ENCODE measurements at regions not wholly inside any gene's neighbourhood (a gene's known extent, or its start where the extent isn't known, plus 50 kb on each side); places are given as distances from the start of the nearest gene placed in this dataset.

- H3K27me3 ChIP-seq (ENCODE audit: control insufficient read depth, insufficient read depth, low read length), result no peaks in the 10 kb centered on the region
- no peak for DNase-seq
- Mint-ChIP-seq H3K4me3 (no peak overlapping the region), H3K27ac (no peak overlapping the region), H3K36me3 (no peaks in the 10 kb centered on the region), H3K9me3 (peaks cover 7 to 11% of the 10 kb centered on the region in 2 donors), H3K4me1 (no peaks in the 10 kb centered on the region), H3K27me3 (ENCODE audit: low read depth in 2 of 2) (no peaks in the 10 kb centered on the region)
- no peak overlapping the region for H3K4me3 ChIP-seq (ENCODE audit: low read length)
- WGBS (ENCODE audit: insufficient coverage), result 73% methylated on average over 2 of the region's 2 CpGs
- TF ChIP-seq, protein P1, sequence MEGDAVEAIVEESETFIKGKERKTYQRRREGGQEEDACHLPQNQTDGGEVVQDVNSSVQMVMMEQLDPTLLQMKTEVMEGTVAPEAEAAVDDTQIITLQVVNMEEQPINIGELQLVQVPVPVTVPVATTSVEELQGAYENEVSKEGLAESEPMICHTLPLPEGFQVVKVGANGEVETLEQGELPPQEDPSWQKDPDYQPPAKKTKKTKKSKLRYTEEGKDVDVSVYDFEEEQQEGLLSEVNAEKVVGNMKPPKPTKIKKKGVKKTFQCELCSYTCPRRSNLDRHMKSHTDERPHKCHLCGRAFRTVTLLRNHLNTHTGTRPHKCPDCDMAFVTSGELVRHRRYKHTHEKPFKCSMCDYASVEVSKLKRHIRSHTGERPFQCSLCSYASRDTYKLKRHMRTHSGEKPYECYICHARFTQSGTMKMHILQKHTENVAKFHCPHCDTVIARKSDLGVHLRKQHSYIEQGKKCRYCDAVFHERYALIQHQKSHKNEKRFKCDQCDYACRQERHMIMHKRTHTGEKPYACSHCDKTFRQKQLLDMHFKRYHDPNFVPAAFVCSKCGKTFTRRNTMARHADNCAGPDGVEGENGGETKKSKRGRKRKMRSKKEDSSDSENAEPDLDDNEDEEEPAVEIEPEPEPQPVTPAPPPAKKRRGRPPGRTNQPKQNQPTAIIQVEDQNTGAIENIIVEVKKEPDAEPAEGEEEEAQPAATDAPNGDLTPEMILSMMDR (IDR thresholded peaks at IDR 0.05), result no peak
- H3K36me3 ChIP-seq (ENCODE audit: control insufficient read depth, insufficient read depth, low read length), result no peaks in the 10 kb centered on the region
- ATAC-seq, result no peak
- no peaks in the 10 kb centered on the region for H3K4me1 ChIP-seq (ENCODE audit: control insufficient read depth, insufficient read depth, low read length)
- no peaks in the 10 kb centered on the region for H3K9me3 ChIP-seq (ENCODE audit: control insufficient read depth, insufficient read depth, low read length)
- no peak overlapping the region for H3K27ac ChIP-seq (ENCODE audit: low read length)
- intact Hi-C loops (cut with micrococcal nuclease), result no loop called here
Measured at GRCh38 chr11:91374794-91375193, 849.8 kb upstream of the FAT3 start.

DNA sequence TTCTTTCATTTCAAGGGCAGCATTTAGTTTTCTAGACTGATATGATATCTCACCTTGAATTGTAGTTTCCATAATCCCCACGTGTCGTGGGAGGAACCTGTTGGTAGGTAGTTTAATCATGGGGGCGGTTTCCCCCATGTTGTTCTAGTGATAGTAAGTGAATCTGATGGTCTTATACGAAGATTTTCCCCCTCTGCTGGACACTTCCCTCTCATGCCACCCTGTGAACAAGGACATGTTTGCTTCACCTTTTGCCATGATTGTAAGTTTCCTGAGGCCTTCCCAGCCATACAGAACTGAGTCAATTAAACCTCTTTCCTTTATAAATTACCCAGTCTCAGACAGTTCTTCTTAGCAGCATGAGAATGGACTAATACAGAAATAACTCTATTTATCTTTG is 851.1 kb upstream of the FAT3 start:
- WGBS (ENCODE audit: insufficient coverage), result 93% methylated on average over 3 of the region's 4 CpGs
- no peaks in the 10 kb centered on the region for H3K4me1 Mint-ChIP-seq
- H3K4me3 ChIP-seq (ENCODE audit: low read length), result no peak overlapping the region
- H3K9me3 ChIP-seq (ENCODE audit: control insufficient read depth, insufficient read depth, low read length), result no peaks in the 10 kb centered on the region
- H3K36me3 ChIP-seq (ENCODE audit: control insufficient read depth, insufficient read depth, low read length), result no peaks in the 10 kb centered on the region
- ATAC-seq (no peak), DNase-seq (no peak)
- no peaks in the 10 kb centered on the region for H3K27me3 Mint-ChIP-seq (ENCODE audit: low read depth in 2 of 2)
- H3K27ac ChIP-seq (ENCODE audit: low read length), result no peak overlapping the region
- no peak overlapping the region for H3K4me3 Mint-ChIP-seq
- no peak overlapping the region for H3K27ac Mint-ChIP-seq
- no peaks in the 10 kb centered on the region for H3K27me3 ChIP-seq (ENCODE audit: control insufficient read depth, insufficient read depth, low read length)
- no peaks in the 10 kb centered on the region for H3K4me1 ChIP-seq (ENCODE audit: control insufficient read depth, insufficient read depth, low read length)
- intact Hi-C loops (cut with micrococcal nuclease), result no loop called here
- TF ChIP-seq, protein P1 (IDR thresholded peaks at IDR 0.05), result no peak
- H3K9me3 Mint-ChIP-seq, result peaks cover 7 to 10% of the 10 kb centered on the region in 2 donors
- no peaks in the 10 kb centered on the region for H3K36me3 Mint-ChIP-seq

DNA sequence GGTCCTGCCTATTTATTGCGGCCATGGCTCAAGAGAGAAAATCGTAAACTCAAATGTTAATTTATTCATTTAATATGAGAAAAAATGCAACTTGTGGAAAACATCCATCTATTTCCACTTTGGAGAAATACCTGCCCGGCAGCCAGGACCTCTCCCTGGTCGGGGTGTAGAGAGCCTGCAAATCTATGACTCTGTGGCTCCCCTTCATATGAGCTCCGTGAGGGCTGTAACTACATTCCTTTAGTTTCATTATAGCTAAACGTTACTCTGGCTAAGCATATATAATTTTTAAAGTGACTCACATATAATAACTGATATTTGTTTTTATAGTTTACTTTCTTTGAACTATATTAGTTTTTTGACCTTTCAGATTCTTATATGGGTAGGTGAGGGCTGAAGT is 857.8 kb upstream of the FAT3 start:
- ATAC-seq (no peak), DNase-seq (no peak)
- no peaks in the 10 kb centered on the region for H3K27me3 ChIP-seq (ENCODE audit: control insufficient read depth, insufficient read depth, low read length)
- Mint-ChIP-seq H3K36me3 (no peaks in the 10 kb centered on the region), H3K27ac (no peak overlapping the region), H3K27me3 (ENCODE audit: low read depth in 2 of 2) (no peaks in the 10 kb centered on the region), H3K9me3 (peaks cover 14 to 15% of the 10 kb centered on the region in 2 donors), H3K4me3 (no peak overlapping the region), H3K4me1 (no peaks in the 10 kb centered on the region)
- no peaks in the 10 kb centered on the region for H3K36me3 ChIP-seq (ENCODE audit: control insufficient read depth, insufficient read depth, low read length)
- H3K4me3 ChIP-seq (ENCODE audit: low read length), result no peak overlapping the region
- H3K9me3 ChIP-seq (ENCODE audit: control insufficient read depth, insufficient read depth, low read length), result peaks cover 6% of the 10 kb centered on the region
- WGBS (ENCODE audit: insufficient coverage), result 81% methylated on average over 4 of the region's 6 CpGs
- no peak overlapping the region for H3K27ac ChIP-seq (ENCODE audit: low read length)
- intact Hi-C loops (cut with micrococcal nuclease), result no loop called here
- no peaks in the 10 kb centered on the region for H3K4me1 ChIP-seq (ENCODE audit: control insufficient read depth, insufficient read depth, low read length)
- TF ChIP-seq, protein P1 (IDR thresholded peaks at IDR 0.05), result no peak

DNA sequence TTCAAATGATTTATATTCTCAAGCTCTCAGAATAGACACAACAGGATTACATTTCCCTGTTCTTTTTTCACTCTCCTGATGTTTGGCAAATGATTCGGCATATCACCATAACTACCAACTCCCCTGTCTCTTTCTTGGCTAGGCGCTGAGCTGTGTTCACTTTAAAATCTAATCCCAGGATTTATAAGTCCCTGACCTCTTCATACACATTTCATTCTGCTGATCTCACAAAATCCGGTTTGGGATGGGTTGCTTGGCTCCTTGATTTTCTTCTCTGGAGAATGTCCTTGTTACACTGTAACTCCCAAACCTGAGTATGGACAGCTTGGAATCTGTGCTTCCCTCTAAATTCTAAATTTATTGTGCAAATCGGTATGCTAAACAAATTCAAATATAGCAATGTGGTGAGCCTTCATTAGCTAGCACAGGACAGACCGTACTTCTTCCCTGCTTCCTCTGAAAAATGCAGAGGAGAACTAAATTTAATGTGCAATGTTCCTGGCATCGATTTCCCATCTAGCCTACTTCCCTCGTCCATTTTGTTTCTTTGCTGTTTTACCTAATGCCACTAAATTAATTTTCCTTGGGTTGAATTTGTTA is 858.5 kb upstream of the FAT3 start:
- Mint-ChIP-seq H3K9me3 (peaks cover 14 to 15% of the 10 kb centered on the region in 2 donors), H3K4me1 (no peaks in the 10 kb centered on the region), H3K27me3 (ENCODE audit: low read depth in 2 of 2) (no peaks in the 10 kb centered on the region), H3K4me3 (no peak overlapping the region), H3K27ac (no peak overlapping the region), H3K36me3 (no peaks in the 10 kb centered on the region)
- intact Hi-C loops (cut with micrococcal nuclease), result no loop called here
- H3K27me3 ChIP-seq (ENCODE audit: control insufficient read depth, insufficient read depth, low read length), result no peaks in the 10 kb centered on the region
- peaks cover 6% of the 10 kb centered on the region for H3K9me3 ChIP-seq (ENCODE audit: control insufficient read depth, insufficient read depth, low read length)
- no peaks in the 10 kb centered on the region for H3K36me3 ChIP-seq (ENCODE audit: control insufficient read depth, insufficient read depth, low read length)
- DNase-seq, result no peak
- TF ChIP-seq, protein P1 (IDR thresholded peaks at IDR 0.05), result no peak
- no peak for ATAC-seq
- no peaks in the 10 kb centered on the region for H3K4me1 ChIP-seq (ENCODE audit: control insufficient read depth, insufficient read depth, low read length)
- WGBS (ENCODE audit: insufficient coverage), result 85% methylated on average over 7 of the region's 7 CpGs
- H3K4me3 ChIP-seq (ENCODE audit: low read length), result no peak overlapping the region
- H3K27ac ChIP-seq (ENCODE audit: low read length), result no peak overlapping the region

All from natural killer cell (primary cell).